OCI-LY3 (cell line): ENCODE measurements at regions not wholly inside any gene's neighbourhood (a gene's known extent, or its start where the extent isn't known, plus 50 kb on each side); places are given as distances from the start of the nearest gene placed in this dataset.
"Not testable (repeated sequence)": the region's sequence is repeated elsewhere in the genome, so short reads cannot be mapped to it uniquely, and the experiment has no call there.

Experiments used
- H2AFZ ChIP-seq: fragments of 200-600, 300-600 bp; shearing (Covaris generic); 2 replicates; pipeline ENCODE4 v1.6.0; 2014; ENCODE audit warnings: antibody characterized with exemption, low read depth, low read length
- H3K27ac ChIP-seq: fragments of 200-600, 300-600 bp; sonication (generic); 2 replicates; pipeline ENCODE4 v1.5.1; 2014; ENCODE audit warnings: mild to moderate bottlenecking, low read length, moderate library complexity, mixed read lengths
- H3K27me3 ChIP-seq: fragments of 200-600, 300-600 bp; sonication (generic); 2 replicates; pipeline ENCODE4 v1.6.1; 2014; ENCODE audit warnings: low read depth, low read length, mixed read lengths
- H3K36me3 ChIP-seq: fragments of 200-600, 300-600 bp; sonication (generic); replicated peaks from 2 replicates; pipeline ENCODE3; 2014; ENCODE audit warnings: low read depth, low read length, mixed read lengths
- H3K4me1 ChIP-seq: fragments of 300-600, 200-600 bp; sonication (generic); 2 replicates; pipeline ENCODE4 v1.6.1; 2014; ENCODE audit warnings: low read length, mixed read lengths
- H3K4me2 ChIP-seq: fragments of 200-600, 300-600 bp; sonication (generic); 2 replicates; pipeline ENCODE4 v1.6.1; 2014; ENCODE audit warnings: low read length, mixed read lengths
- H3K4me3 ChIP-seq: fragments of 300-600, 200-600 bp; sonication (generic); 2 replicates; pipeline ENCODE4 v1.5.1; 2014; ENCODE audit warnings: antibody characterized with exemption, mild to moderate bottlenecking, low read length, moderate library complexity
- H3K79me2 ChIP-seq: fragments of 300-600, 200-600 bp; shearing (Covaris generic); 2 replicates; pipeline ENCODE4 v1.6.1; 2014; ENCODE audit warnings: mild to moderate bottlenecking, low read length, mixed read lengths
- H3K9ac ChIP-seq: fragments of 300-600, 200-600 bp; shearing (Covaris generic); 2 replicates; pipeline ENCODE4 v1.6.0; 2014; ENCODE audit warnings: mild to moderate bottlenecking, low read length, moderate library complexity
- H3K9me3 ChIP-seq: fragments of 200-600, 300-600 bp; shearing (Covaris generic); 2 replicates; pipeline ENCODE4 v1.6.1; 2014; ENCODE audit warnings: low read length, mixed read lengths; ENCODE audit not compliant: insufficient read depth
- H4K20me1 ChIP-seq: fragments of 200-600, 300-600 bp; sonication (generic); 2 replicates; pipeline ENCODE4 v1.6.1; 2016; ENCODE audit warnings: low read length, mixed read lengths; ENCODE audit not compliant: insufficient read depth
- EZH2phosphoT487 ChIP-seq: fragments of 200-600 bp; shearing (Covaris generic); IDR thresholded peaks from 2 replicates; pipeline ENCODE4 v1.6.1; 2018; ENCODE audit warnings: antibody characterized with exemption, mixed run types, low read depth
- TF ChIP-seq, protein P1 (sequence below): fragments of 200-600, 300-600 bp; sonication (generic); IDR thresholded peaks from 2 replicates; pipeline ENCODE4 v1.5.1; 2014; ENCODE audit warnings: antibody characterized with exemption, low read length, low read depth

DNA sequence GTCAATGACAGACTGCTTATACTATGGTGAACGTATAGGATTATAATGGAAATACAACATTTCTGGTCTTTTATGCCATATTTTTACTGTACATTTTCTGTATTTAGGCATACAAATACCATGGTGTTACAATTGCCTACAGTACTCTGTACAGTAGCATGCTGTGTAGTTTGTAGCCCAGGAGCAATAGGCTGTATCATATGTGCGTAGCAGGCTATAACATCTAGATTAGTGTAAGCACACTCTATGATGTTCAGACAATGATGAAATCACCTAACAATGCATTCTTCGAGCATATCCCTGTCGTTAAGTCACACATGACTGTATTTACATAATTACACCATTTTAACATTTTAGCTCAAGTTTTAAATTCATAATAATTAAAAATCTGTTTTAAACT lies 556.6 kb upstream of the ZNF804A start:
- Histone ChIP-seq H2AFZ (no peak overlapping the region), H3K4me3 (no peak overlapping the region), H3K27me3 (no peaks in the 10 kb centered on the region), H3K27ac (no peak overlapping the region), H3K79me2 (no peaks in the 10 kb centered on the region), H4K20me1 (no peaks in the 10 kb centered on the region), H3K9me3 (no peaks in the 10 kb centered on the region), H3K36me3 (no peaks in the 10 kb centered on the region), H3K4me2 (no peak overlapping the region), H3K9ac (no peak overlapping the region), H3K4me1 (no peaks in the 10 kb centered on the region)
- TF ChIP-seq EZH2phosphoT487, result no peak
- TF ChIP-seq, protein P1, sequence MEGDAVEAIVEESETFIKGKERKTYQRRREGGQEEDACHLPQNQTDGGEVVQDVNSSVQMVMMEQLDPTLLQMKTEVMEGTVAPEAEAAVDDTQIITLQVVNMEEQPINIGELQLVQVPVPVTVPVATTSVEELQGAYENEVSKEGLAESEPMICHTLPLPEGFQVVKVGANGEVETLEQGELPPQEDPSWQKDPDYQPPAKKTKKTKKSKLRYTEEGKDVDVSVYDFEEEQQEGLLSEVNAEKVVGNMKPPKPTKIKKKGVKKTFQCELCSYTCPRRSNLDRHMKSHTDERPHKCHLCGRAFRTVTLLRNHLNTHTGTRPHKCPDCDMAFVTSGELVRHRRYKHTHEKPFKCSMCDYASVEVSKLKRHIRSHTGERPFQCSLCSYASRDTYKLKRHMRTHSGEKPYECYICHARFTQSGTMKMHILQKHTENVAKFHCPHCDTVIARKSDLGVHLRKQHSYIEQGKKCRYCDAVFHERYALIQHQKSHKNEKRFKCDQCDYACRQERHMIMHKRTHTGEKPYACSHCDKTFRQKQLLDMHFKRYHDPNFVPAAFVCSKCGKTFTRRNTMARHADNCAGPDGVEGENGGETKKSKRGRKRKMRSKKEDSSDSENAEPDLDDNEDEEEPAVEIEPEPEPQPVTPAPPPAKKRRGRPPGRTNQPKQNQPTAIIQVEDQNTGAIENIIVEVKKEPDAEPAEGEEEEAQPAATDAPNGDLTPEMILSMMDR, result no peak

DNA sequence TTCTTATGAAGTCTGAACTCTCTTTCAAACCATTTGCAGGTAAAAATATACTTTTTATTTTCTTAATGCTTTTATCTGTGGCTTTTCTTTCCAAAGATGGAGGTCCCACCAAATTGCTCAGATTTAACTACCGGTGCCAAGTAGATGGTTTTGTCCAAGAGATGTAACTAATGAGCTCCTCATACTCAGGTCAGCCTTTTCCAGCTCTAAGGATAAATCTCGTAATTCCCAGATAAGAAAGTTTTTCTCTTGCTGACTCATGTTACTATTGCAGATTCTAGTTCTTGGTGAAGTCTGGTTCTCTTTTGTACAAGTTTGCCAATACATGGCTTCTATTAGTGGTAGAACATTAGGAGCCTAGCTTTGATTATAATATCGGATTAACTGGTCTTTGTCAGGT lies 550.8 kb upstream of the ZNF804A start:
- H3K9me3 ChIP-seq, result no peaks in the 10 kb centered on the region
- no peak overlapping the region for H2AFZ ChIP-seq
- H4K20me1 ChIP-seq, result no peaks in the 10 kb centered on the region
- no peaks in the 10 kb centered on the region for H3K27me3 ChIP-seq
- H3K4me1 ChIP-seq, result no peaks in the 10 kb centered on the region
- no peak overlapping the region for H3K4me2 ChIP-seq
- no peak overlapping the region for H3K9ac ChIP-seq
- H3K36me3 ChIP-seq, result no peaks in the 10 kb centered on the region
- no peak overlapping the region for H3K27ac ChIP-seq
- H3K79me2 ChIP-seq, result no peaks in the 10 kb centered on the region
- H3K4me3 ChIP-seq, result no peak overlapping the region
- TF ChIP-seq, protein P1, result no peak
- no peak for TF ChIP-seq EZH2phosphoT487

- TF ChIP-seq, protein P1, result no peak
- no peak for TF ChIP-seq EZH2phosphoT487
- Histone ChIP-seq H3K27ac (no peak overlapping the region), H4K20me1 (no peaks in the 10 kb centered on the region), H3K79me2 (no peaks in the 10 kb centered on the region), H2AFZ (no peak overlapping the region), H3K9me3 (no peaks in the 10 kb centered on the region), H3K4me1 (no peaks in the 10 kb centered on the region), H3K4me3 (no peak overlapping the region), H3K4me2 (no peak overlapping the region), H3K36me3 (no peaks in the 10 kb centered on the region), H3K27me3 (no peaks in the 10 kb centered on the region), H3K9ac (no peak overlapping the region)
These were observed 548.8 kb upstream of the ZNF804A start for GRCh38 chr2:184049566-184049965.

- Histone ChIP-seq H3K4me3 (no peak overlapping the region), H2AFZ (no peak overlapping the region), H3K4me2 (no peak overlapping the region), H3K9me3 (no peaks in the 10 kb centered on the region), H3K27me3 (no peaks in the 10 kb centered on the region), H4K20me1 (no peaks in the 10 kb centered on the region), H3K79me2 (no peaks in the 10 kb centered on the region), H3K9ac (no peak overlapping the region), H3K4me1 (no peaks in the 10 kb centered on the region), H3K36me3 (no peaks in the 10 kb centered on the region), H3K27ac (no peak overlapping the region)
- TF ChIP-seq EZH2phosphoT487, result no peak
- TF ChIP-seq, protein P1, result no peak
These were observed 545.0 kb upstream of the ZNF804A start for GRCh38 chr2:184053326-184053725.

DNA sequence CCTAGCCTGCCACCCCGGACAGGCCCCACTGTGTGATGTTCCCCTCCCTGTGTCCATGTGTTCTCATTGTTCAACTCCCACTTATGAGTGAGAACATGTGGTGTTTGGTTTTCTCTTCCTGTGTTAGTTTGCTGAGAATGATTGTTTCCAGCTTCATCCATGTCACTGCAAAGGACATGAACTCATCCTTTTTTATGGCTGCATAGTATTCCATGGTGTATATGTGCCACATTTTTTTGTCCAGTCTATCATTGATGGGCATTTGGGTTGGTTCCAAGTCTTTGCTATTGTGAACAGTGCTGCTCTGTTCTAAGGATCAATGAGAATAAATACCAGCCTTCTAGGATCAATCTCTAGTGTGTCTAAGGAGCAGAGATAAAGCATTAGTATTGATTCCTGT lies 543.9 kb upstream of the ZNF804A start:
- H3K9me3 ChIP-seq, H2AFZ ChIP-seq, H3K27me3 ChIP-seq, H3K9ac ChIP-seq, H3K27ac ChIP-seq, H3K4me3 ChIP-seq, H4K20me1 ChIP-seq, H3K4me2 ChIP-seq, H3K4me1 ChIP-seq, H3K79me2 ChIP-seq, H3K36me3 ChIP-seq: not testable (repeated sequence)
